CD4-positive, alpha-beta T cell treated with Interleukin-2 at 100 ng/mL for 4 hours (primary cell): ENCODE measurements at regions not wholly inside any gene's neighbourhood (a gene's known extent, or its start where the extent isn't known, plus 50 kb on each side); places are given as distances from the start of the nearest gene placed in this dataset.

ENCODE experiments used
- DNase-seq: peaks from one replicate; pipeline ENCODE4 v3.0.0-alpha.2; 2020; ENCODE audit warnings: low spot score

DNA sequence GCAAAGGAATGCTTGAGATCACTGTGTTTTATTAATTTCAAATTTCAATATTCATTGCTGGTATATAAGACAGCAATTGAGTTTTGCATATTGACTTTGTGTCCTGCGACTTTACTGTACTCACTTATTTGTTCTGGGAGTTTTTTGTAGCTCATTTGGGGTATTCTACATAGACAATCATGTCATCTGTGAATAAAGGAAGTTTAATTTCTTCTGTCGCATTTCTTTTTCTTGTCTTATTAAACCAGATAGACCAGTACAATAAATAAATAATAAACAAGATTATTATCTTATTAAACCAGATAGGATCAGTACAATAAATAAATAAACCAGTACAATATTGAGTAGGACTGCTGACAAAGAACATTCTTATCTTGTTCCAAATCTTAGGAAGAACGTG lies 448.2 kb downstream of the RPS24 start:
- no peak for DNase-seq

GRCh38 chr10:78483641-78484040 lies 450.0 kb downstream of the RPS24 start:
- no peak for DNase-seq

GRCh38 chr10:78489034-78489433 lies 455.4 kb downstream of the RPS24 start:
- no peak for DNase-seq

GRCh38 chr10:78491812-78492211 lies 458.1 kb downstream of the RPS24 start:
- DNase-seq, result no peak

- no peak for DNase-seq
These were observed 458.8 kb downstream of the RPS24 start for GRCh38 chr10:78492424-78492823.

DNA sequence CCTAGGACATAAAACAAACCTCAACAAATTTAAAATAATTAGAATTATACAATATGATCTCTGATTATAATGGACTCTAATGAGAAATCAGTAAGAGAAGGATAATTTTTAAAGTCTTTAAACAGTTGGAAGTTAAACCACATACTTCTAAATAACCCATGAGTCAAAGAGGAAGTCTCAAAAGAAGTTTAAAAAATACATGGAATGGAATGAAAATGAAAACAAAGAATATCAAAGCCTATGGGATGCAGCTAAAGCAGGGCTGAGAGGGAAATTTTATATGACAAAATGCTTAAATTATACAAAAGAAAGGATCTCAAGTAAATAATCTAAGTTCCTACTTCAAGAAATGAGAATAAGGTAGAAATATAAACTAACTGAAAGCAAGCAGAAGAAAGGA lies 460.5 kb downstream of the RPS24 start:
- DNase-seq, result no peak

DNA sequence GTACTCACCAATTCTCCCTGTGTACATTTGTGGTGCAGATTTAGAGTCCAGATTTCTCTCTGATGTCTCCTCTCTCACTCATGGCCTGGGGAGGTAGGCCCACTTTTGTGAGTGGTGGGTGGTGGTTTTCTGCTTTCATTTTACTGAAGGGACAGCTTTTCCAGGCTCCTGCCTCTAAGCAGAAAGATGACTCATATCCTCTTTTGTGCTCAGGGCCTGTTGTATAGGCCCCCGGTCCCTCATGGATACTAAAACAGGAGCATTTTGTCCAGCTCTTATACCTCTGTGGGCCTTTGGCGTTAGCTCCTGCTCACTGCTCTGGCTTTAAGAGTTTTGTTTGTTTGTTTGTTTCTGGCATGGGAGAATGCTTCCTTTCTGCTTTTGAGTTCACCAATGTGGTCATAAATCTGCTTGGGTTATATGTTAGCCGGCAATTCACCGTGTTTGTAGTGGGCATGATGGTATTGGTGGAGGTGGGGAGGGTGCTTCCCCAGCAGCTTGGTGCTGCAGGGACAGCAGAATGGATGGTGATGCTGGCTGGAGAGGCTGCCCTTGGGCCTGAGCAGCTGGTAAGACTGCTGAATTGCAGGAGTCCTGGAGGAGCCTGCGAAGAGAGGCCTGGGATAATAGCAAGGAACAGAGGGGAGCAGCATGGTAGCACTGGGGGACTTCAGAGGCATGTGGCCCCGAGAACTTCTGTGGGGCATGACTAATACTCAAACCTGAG lies 468.7 kb downstream of the RPS24 start:
- no peak for DNase-seq

DNA sequence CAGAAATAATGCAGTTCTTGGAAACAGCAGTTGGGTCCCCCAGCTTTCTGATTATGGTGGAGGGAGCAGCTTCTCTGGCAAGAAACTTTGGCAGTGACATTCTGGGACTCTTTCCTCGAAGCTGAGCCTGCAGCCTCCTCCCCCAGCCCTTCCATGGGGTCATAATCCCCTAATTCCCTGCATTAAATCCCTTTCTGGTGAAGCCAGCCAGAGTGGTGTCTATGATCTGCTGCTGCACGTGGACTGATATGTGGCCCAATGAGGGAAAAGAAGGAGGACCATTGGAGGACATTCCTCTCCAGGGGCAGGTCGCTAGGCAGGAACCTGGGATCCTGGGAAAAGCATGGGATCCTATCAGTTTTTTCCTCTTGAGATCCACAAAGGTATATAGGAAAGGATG lies 470.5 kb downstream of the RPS24 start:
- DNase-seq, result no peak

DNA sequence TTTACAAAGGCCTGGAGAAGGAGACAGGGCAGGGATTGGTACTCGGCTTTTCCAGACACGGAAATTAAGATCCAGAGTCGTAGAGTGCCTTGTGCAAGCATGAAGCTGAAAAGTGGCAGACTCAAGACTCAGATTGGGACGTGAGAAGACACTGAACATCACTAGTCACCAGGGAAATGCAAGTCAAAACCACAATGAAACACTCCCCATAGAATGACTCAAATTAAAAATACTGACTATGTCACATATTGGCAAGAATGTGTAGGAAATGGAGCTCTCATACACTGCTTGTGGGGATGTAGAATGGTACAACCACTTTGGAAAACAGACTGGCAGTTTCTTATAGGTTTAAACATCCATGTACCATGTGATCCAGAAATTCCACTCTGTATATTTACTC lies 472.0 kb downstream of the RPS24 start:
- no peak for DNase-seq

GRCh38 chr10:78506614-78507013 lies 473.0 kb downstream of the RPS24 start:
- DNase-seq, result no peak

DNA sequence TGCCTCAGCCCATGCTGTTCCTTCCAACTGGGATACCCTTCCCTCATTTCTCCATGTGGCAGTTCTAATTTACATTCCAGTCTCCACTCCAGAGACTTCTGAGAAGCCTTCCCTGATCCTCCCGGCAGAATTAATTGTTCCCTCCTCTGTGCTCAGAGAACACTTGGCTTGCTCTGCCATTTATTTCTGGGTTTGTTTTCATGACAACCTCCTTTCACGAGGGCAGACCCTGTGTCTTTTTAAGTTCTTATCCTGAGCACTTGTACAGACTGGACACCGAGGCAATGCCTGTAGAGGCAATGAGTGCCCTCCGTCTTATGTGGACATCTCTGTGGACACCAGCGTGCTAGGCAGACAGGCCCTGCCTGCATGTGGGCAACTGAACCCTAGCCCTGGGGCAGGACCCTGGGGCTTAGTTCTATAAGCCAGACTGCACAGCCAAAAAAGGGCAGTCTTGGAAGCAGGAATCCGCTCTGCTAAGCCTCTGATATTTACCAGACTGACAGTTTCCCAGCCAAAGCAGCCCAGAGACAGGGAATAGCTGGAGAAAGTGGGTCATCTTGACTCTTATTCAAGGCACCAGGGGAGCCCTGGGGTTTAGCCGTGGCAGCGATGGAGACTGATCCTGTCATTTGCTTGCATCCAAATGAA lies 474.0 kb downstream of the RPS24 start:
- no peak for DNase-seq

DNA sequence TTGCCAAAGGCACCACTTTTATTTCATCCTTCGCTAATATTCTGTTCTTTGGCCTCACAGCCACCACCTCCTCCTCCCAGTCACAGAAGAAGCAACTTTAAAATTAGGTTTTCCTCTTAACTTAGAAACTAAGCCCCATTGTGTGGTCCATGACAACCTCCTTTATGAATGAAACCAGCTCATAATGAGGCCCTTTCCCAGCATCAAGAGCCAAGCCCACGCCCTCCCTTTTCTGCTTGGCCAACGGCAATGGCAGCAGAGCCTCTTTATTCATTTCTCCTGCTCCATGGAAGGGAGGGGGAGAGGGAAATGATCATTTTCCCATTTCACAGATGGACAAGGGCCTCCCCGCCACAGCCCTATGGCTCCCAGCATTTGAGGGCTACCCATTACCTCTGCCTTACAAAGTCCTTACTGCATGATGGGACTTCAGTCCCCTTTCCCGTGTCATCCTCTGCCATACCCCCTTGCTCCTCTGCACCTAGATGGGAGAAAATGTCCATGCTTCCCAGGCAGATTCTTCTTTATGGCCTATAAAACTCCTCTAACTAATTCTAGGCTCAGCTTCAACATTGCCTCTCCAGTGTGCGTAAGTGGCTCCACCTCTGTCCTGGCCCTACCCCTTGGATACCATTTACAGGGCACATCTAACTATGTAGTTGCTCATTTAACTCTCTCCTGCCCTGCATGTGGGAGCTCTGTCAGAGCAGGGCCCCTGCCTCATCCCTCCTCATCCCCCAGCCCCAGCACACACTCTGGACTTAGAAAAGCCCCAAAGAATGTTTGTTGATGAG lies 475.5 kb downstream of the RPS24 start:
- DNase-seq, result no peak

DNA sequence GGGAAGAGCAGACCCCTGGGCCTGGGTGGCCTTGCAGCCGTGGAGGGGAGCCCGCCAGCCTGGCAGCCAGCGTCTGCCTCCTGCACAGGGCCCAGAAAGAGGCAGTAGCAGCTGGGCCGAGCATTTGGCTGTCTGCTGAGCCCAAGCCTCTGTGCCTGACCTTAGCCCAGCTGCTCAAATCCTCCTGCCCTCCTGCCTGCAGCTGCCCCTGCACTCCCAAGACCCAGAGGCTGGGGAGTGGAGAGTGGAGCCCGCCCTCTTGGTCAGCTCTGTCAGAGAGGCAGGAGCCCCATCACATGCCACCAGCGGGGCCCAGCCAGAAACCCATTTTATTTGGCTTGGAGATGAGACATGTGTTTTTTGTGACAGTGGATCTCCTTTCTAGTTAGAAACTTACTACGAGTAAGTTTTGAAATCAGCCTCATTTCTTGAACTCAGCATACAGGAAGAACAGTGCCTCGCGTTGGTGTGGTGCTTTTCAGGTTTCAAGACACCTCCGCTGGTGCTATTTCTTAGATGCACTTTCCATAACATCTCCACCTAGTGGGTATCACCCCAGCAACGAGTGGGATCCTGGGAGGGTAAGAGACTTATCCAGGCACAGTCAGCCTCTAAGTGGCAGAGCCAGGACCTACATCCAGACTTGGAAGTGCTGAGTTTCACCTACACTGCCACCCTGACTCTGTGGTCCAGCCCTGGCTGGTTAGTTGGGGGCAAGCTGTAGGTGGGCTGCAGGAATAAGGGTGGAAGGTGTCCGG lies 477.1 kb downstream of the RPS24 start:
- no peak for DNase-seq

DNA sequence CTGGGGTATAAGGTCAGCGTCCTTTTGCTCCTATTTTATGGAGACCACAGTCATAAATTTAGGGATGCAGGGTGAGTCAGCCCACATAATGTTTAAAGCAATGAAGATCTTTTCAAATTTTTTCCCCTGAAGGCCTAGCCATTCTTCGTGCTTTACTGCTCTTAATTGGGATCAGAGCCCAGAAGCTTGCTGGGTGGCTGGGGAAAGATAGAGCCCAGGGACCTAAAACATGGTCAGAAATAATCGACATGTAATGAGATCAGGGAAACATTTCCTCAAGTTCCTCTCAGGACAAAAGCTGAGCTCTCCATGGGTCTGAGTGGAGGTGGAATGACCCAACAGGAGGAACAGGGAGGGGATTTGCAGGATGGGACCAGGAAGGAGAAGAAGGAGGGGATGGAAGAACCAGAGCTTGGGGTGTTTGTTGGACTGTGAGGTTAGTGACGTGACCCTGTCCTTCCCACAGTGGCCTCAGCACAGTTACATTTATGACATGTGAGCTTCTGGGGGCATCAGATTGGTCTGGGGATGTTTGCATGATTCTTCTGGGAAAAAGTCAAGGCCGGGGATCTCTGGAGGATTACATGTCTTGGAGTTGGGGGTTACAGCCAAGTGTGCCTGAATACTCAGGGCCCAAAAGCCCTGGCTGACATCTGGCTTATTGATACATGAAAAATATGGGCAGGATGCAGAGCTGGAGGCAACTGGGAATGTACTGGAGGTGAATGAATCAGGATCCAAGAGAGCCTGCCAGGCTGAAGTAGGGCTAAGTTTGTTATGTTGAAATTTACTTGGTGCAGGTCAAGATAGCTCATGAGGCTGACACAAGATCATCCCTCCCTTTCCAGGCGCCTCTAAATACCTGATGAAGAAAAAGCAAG lies 477.9 kb downstream of the RPS24 start:
- DNase-seq, result no peak

- no peak for DNase-seq
These were observed 478.5 kb downstream of the RPS24 start for GRCh38 chr10:78512205-78512550.

DNA sequence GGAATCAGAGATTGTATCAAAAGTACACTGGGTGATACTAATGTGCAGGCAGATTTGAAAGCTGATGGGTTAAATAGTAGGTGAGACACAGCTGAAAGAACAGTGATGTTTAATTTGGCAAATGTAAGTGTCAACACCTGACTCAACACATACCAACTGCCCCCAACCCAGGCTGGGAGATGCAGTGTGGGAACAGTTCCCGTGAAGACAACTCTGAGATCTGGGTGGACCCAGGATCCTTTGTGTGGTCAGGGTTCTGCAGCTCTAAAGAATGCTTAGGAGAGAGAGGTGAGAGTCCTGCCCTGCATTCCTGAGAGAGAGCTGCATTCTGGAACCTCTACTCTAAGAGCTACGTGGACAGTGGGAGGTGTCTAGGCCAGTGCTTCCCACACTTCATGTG lies 479.7 kb downstream of the RPS24 start:
- no peak for DNase-seq

GRCh38 chr10:78513986-78514385 lies 480.3 kb downstream of the RPS24 start:
- DNase-seq, result no peak

DNA sequence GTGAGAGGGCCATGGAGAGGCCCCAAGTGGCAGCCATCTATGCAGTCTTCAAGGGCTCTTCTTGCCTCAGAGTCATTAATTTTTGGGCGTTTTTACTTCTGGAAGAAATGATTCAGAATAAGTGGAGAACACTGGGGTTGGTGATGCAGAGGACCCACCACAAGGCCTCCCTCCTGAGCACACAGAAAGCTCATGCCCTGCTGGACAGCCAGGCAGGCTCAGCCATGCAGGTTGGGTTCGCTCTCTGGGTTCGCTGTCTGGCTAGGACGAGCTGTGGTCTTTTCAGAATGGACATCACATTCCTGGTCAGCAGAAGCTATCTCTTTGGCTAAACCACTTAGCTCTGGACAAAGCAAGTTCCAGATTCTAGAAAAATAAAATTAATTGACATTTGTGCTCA lies 480.8 kb downstream of the RPS24 start:
- no peak for DNase-seq

GRCh38 chr10:78515038-78515872 lies 481.6 kb downstream of the RPS24 start:
- DNase-seq, result no peak

DNA sequence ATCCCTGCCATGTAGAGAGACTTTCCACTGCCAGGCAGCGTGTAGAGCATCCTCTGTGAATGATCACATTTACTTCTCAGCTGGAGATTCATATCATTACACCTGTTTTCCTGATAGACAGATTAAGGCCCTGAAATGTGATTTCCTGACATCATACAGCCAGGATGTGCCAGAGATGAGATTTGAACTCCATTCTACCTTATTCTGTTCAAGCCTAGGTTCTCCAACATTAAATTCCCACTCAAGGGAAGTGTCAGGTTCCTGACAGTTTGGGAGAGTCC lies 482.1 kb downstream of the RPS24 start:
- DNase-seq, result no peak

DNA sequence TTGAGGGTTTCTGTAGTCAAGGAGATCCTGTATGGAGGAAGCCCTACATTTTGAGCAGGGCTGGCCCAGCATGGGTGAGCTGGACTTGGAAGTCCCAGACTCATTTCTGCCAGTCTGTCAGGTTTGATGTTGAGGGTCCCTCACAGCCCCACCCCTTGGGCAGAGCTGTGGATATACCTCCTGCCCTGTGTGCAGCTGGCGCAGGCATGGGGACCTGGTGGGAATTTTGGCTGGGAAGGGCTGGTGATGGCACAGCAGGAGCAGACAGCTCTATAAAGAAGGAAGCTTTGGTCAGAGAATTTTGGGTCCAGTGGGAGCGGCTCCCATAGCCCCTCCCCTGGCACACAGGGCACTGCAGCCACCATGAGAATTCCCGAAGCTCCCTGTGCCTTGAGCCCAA lies 482.6 kb downstream of the RPS24 start:
- DNase-seq, result no peak
